ENCODE measurements at regions not wholly inside any gene's neighbourhood (a gene's known extent, or its start where the extent isn't known, plus 50 kb on each side); places are given as distances from the start of the nearest gene placed in this dataset.

DNA sequence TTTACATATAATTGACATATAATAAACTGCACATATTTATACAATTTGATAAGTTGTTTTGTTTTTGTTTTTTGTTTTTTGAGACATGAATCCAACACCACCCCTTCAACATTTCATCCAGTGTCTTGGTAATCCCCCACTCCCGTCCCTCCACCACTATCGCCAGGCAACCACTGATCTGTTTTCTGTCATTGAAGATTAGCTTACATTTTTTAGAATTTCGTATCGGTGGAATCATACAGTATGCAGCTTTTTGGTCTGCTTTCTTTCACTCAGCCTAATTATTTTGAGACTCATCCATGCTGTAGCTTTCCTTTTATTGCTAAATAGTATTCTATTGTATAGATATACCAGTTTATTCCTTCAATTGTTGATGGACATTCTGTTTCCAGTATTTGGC lies 94.1 kb upstream of the FRY start:
- TF ChIP-seq BHLHE40 (IDR thresholded peaks at IDR 0.05; ENCODE audit: low read depth, low read length) (no peak), POLR2A (IDR thresholded peaks at IDR 0.05; ENCODE audit: low read depth, low read length) (no peak), SMC3 (IDR thresholded peaks at IDR 0.05; ENCODE audit: low read depth, low read length) (no peak), RAD21 (IDR thresholded peaks at IDR 0.05; ENCODE audit: low read length) (no peak)
- TF ChIP-seq, protein P1, sequence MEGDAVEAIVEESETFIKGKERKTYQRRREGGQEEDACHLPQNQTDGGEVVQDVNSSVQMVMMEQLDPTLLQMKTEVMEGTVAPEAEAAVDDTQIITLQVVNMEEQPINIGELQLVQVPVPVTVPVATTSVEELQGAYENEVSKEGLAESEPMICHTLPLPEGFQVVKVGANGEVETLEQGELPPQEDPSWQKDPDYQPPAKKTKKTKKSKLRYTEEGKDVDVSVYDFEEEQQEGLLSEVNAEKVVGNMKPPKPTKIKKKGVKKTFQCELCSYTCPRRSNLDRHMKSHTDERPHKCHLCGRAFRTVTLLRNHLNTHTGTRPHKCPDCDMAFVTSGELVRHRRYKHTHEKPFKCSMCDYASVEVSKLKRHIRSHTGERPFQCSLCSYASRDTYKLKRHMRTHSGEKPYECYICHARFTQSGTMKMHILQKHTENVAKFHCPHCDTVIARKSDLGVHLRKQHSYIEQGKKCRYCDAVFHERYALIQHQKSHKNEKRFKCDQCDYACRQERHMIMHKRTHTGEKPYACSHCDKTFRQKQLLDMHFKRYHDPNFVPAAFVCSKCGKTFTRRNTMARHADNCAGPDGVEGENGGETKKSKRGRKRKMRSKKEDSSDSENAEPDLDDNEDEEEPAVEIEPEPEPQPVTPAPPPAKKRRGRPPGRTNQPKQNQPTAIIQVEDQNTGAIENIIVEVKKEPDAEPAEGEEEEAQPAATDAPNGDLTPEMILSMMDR (conservative IDR thresholded peaks at IDR 0.05; ENCODE audit: low read depth, low read length) = no peak
